GM12878 (cell line): ENCODE measurements at regions not wholly inside any gene's neighbourhood (a gene's known extent, or its start where the extent isn't known, plus 50 kb on each side); places are given as distances from the start of the nearest gene placed in this dataset.

Source experiments
- ATAC-seq: fragments of 200-7000 bp; cut with Tn5 transposase; 3 replicates; pipeline ENCODE4 v1.9.1; 2020; ENCODE audit warnings: mild to moderate bottlenecking, moderate library complexity
- BruUV-seq: library from RNA; stranded (reverse); fragments of 400-500 nt; replicated peaks from 2 replicates; lab custom pipeline; 2021; lab: Mats Ljungman, UMichigan
- CTCF ChIA-PET: fragments of 300-600 bp; sonication (Branson Sonifier 250); formaldehyde crosslinking; extraction: SDS; loops from one replicate; lab custom pipeline; 2021; ENCODE audit warnings: inconsistent platforms; lab: Yijun Ruan, JAX
- POLR2A ChIA-PET: fragments of 350-600 bp; formaldehyde crosslinking; extraction: SDS; loops from one replicate; lab custom pipeline; 2021; ENCODE audit warnings: inconsistent platforms; lab: Charles Lee
- RAD21 ChIA-PET: fragments of 300-600 bp; sonication (Branson Sonifier 250); formaldehyde crosslinking; loops from one replicate; lab custom pipeline; 2023; ENCODE audit warnings: antibody characterized with exemption; ENCODE audit not compliant: unreplicated experiment; lab: Charles Lee
- SMC1A ChIA-PET: fragments of 300-600 bp; sonication (Branson Sonifier 250); formaldehyde crosslinking; loops from one replicate; lab custom pipeline; 2023; ENCODE audit not compliant: unreplicated experiment, uncharacterized antibody; lab: Charles Lee
- DNase-seq: peaks from one replicate; pipeline ENCODE4 v3.0.0-alpha.2; 2011; ENCODE audit warnings: low read depth, low spot score
- FAIRE-seq: peaks from 3 replicates; lab custom pipeline; 2011; peaks lifted over from hg19 to GRCh38; lab: Jason Lieb, UNC
- H2AFZ ChIP-seq: 2 replicates; pipeline ENCODE4 v1.6.0; 2011; ENCODE audit warnings: low read depth, low read length, control low read depth; ENCODE audit not compliant: control insufficient read depth
- H3K27ac ChIP-seq: 2 replicates; pipeline ENCODE4 v1.5.1; 2011; ENCODE audit warnings: control low read depth; ENCODE audit not compliant: control insufficient read depth, insufficient read depth
- H3K27me3 ChIP-seq, 2 experiments: replicated peaks in 1 of 2; 2 replicates each; pipeline versions ENCODE4 v1.6.0 to v1.6.1; 2011; ENCODE audit warnings: low read length in 1 of 2; ENCODE audit not compliant: control insufficient read depth in 2 of 2, insufficient read depth in 2 of 2
- H3K36me3 ChIP-seq, 2 experiments: 2 replicates each; pipeline ENCODE4 v1.5.1; 2011; ENCODE audit warnings: low read length in 1 of 2; ENCODE audit not compliant: control insufficient read depth in 2 of 2, insufficient read depth in 2 of 2
- H3K4me1 ChIP-seq: 2 replicates; pipeline ENCODE4 v1.6.1; 2011; ENCODE audit warnings: mild to moderate bottlenecking, low read length, moderate library complexity, mixed read lengths; ENCODE audit not compliant: control insufficient read depth, insufficient read depth
- H3K4me2 ChIP-seq: 2 replicates; pipeline ENCODE4 v1.6.0; 2011; ENCODE audit warnings: control low read depth; ENCODE audit not compliant: control insufficient read depth, insufficient read depth
- H3K4me3 ChIP-seq: fragments of 200-600 bp; sonication (generic); 2 replicates; pipeline ENCODE4 v1.5.1; 2016
- H3K79me2 ChIP-seq: 2 replicates; pipeline ENCODE4 v1.6.0; 2011; ENCODE audit warnings: low read length; ENCODE audit not compliant: control insufficient read depth, insufficient read depth
- H3K9ac ChIP-seq: 2 replicates; pipeline ENCODE4 v1.8.0; 2011; ENCODE audit warnings: low read length, control low read depth, mixed read lengths; ENCODE audit not compliant: control insufficient read depth, insufficient read depth
- H3K9me3 ChIP-seq: replicated peaks from 3 replicates; pipeline ENCODE4 v1.5.1; 2011; ENCODE audit warnings: mild to moderate bottlenecking, low read length; ENCODE audit not compliant: control insufficient read depth, insufficient read depth
- H4K20me1 ChIP-seq: 2 replicates; pipeline ENCODE4 v1.6.0; 2011; ENCODE audit not compliant: control insufficient read depth, insufficient read depth
- CREM ChIP-seq: IDR thresholded peaks from 2 replicates; pipeline ENCODE4 v1.6.1; 2014; ENCODE audit warnings: antibody characterized with exemption, low read depth
- ESRRA ChIP-seq: IDR thresholded peaks from 2 replicates; pipeline ENCODE4 v1.6.1; 2012; ENCODE audit warnings: mild to moderate bottlenecking, low read length, improper control_type of control experiment
- KLF5 ChIP-seq: fragments of 450-650 bp; IDR thresholded peaks from 2 replicates; pipeline ENCODE4 v1.6.1; 2014; ENCODE audit warnings: mild to moderate bottlenecking; ENCODE audit not compliant: partially characterized antibody
- RUNX3 ChIP-seq: IDR thresholded peaks from 2 replicates; pipeline ENCODE4 v1.6.1; 2012; ENCODE audit warnings: low read length, inconsistent platforms
- SIN3A ChIP-seq: IDR thresholded peaks from 2 replicates; pipeline ENCODE4 v1.6.1; 2012; ENCODE audit warnings: low read depth, low read length, improper control_type of control experiment
- SP1 ChIP-seq: IDR thresholded peaks from one replicate; pipeline ENCODE4 v1.6.1; 2011; ENCODE audit warnings: low read depth, low read length
- SUZ12 ChIP-seq: fragments of 200-600 bp; sonication (generic); IDR thresholded peaks from one replicate; pipeline ENCODE4 v1.6.1; 2018; ENCODE audit warnings: antibody characterized with exemption, mild to moderate bottlenecking; ENCODE audit not compliant: unreplicated experiment
- USF1 ChIP-seq: IDR thresholded peaks from 2 replicates; pipeline ENCODE4 v1.6.1; 2011; ENCODE audit warnings: borderline replicate concordance, low read depth, mild to moderate bottlenecking, moderate library complexity, mixed read lengths, low read length; ENCODE audit not compliant: insufficient read depth; ENCODE audit errors: extremely low read length
- WGBS: methylation state at CpG from one replicate; pipeline ENCODE4 v1.1.6; 2016; ENCODE audit warnings: low lambda C conversion rate; ENCODE audit not compliant: insufficient replicate concordance, insufficient coverage; ENCODE audit errors: missing lambda C conversion rate; 5-methylcytosine and 5-hydroxymethylcytosine counted together
- in situ Hi-C: fragments of 300-500 bp; cut with MboI; formaldehyde crosslinking; loops from 9 replicates; pipeline ENCODE4 v1.14.3; 2018; ENCODE audit warnings: mixed read lengths
- intact Hi-C: fragments of 100-400 bp; cut with micrococcal nuclease; formaldehyde crosslinking; loops from one replicate; pipeline ENCODE4 v1.14.2; 2022; ENCODE audit not compliant: unreplicated experiment
- TF ChIP-seq, protein P1 (sequence below): fragments of 150-350 bp; IDR thresholded peaks from 2 replicates; pipeline ENCODE4 v1.6.1; 2016; ENCODE audit warnings: low read depth, low read length

DNA sequence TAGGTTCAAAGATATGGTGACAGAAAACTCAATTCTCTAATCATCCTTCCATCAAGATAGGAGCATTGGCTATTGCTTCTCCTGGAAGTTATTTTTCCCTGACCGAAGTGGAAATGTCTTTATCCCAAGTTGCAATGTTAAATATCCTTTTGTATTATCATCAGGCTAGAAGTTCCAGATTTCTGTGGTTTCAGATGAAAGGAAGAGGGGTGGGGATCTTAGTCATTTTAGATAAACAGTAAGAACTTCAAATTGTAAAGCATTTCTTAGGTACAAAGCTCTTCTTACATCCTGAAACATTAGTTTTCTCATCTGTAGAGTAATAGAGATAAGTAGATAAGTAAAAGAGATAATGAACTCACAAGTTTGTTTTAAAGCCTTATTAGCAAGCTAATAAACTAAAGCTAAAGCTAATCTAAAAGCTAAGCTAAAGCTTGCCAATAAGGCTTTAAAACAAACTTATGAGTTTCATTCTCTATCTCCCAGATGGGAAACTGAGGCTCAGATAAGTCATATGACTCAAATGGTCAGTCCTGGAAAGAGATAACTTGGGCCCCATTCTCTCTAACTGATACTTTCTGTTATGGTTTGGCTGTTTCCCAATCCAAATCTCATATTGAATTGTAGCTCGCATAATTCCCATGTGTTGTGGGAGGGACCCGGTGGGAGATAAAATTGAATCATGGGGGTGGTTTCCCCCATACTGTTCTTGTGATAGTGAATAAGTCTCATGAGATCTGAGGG is 99.2 kb upstream of the KCNK2 start:
- in situ Hi-C loops: no loop called here
- ChIA-PET RAD21 (no interaction called here), SMC1A (interaction anchor here (0.6 to 1.0 kb wide), 2 partner anchors 17 to 1999 kb away, joined by 3 to 4 read pairs; no protein-coding TSS in a partner anchor), POLR2A (interaction anchor here (0.8 kb wide), 1 partner anchor 18 kb away, joined by 3 read pairs; no protein-coding TSS in a partner anchor), CTCF (no interaction called here)
- Histone ChIP-seq H3K4me2 (no peak overlapping the region), H3K79me2 (no peaks in the 10 kb centered on the region), H3K27me3 (no peaks in the 10 kb centered on the region), H4K20me1 (no peaks in the 10 kb centered on the region), H3K9ac (no peak overlapping the region), H3K4me1 (no peaks in the 10 kb centered on the region), H3K9me3 (no peaks in the 10 kb centered on the region; the same call in 2 of the 3 replicates), H3K27ac (no peak overlapping the region), H2AFZ (no peak overlapping the region)
- ATAC-seq: no peak
- no peak for FAIRE-seq
- TF ChIP-seq, protein P1, sequence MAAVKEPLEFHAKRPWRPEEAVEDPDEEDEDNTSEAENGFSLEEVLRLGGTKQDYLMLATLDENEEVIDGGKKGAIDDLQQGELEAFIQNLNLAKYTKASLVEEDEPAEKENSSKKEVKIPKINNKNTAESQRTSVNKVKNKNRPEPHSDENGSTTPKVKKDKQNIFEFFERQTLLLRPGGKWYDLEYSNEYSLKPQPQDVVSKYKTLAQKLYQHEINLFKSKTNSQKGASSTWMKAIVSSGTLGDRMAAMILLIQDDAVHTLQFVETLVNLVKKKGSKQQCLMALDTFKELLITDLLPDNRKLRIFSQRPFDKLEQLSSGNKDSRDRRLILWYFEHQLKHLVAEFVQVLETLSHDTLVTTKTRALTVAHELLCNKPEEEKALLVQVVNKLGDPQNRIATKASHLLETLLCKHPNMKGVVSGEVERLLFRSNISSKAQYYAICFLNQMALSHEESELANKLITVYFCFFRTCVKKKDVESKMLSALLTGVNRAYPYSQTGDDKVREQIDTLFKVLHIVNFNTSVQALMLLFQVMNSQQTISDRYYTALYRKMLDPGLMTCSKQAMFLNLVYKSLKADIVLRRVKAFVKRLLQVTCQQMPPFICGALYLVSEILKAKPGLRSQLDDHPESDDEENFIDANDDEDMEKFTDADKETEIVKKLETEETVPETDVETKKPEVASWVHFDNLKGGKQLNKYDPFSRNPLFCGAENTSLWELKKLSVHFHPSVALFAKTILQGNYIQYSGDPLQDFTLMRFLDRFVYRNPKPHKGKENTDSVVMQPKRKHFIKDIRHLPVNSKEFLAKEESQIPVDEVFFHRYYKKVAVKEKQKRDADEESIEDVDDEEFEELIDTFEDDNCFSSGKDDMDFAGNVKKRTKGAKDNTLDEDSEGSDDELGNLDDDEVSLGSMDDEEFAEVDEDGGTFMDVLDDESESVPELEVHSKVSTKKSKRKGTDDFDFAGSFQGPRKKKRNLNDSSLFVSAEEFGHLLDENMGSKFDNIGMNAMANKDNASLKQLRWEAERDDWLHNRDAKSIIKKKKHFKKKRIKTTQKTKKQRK: no peak
- no peak for TF ChIP-seq CREM
- TF ChIP-seq, all 136 proteins: peak for 0
- no peaks in the 10 kb centered on the region for H3K36me3 ChIP-seq
- intact Hi-C loops: no loop called here
- DNase-seq: no peak
- BruUV-seq: no TSS peak
- no peak overlapping the region for H3K4me3 ChIP-seq
- WGBS: 43% methylated on average over 3 of the region's 3 CpGs

DNA sequence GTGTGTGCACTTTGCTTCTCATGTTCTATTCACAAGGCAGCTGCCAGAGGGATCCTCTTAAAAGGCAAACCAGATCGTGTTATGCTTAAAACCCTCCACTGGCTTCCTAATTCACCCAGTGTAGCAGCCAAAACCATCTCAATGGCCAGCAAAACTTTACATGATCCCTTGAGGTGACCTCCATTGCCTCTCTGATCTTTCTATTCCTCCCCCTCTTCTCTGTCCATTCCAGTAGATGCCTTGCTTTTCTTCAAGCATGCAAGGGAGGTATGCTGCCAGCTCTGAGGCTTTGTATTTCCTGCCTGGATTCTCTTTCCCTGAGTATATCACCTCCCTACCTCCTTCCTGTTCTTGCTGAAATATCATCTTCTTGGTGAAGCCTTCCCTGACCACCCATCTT is 93.2 kb upstream of the KCNK2 start:
- H4K20me1 ChIP-seq: no peaks in the 10 kb centered on the region
- CTCF ChIA-PET: no interaction called here
- H3K36me3 ChIP-seq: no peaks in the 10 kb centered on the region
- H3K9me3 ChIP-seq: no peaks in the 10 kb centered on the region; the same call in 2 of the 3 replicates
- intact Hi-C loops (no loop called here), in situ Hi-C loops (no loop called here)
- H2AFZ ChIP-seq: no peak overlapping the region
- SMC1A ChIA-PET: no interaction called here
- no peaks in the 10 kb centered on the region for H3K4me1 ChIP-seq
- no peaks in the 10 kb centered on the region for H3K79me2 ChIP-seq
- BruUV-seq: no TSS peak
- DNase-seq (no peak), FAIRE-seq (no peak), ATAC-seq (no peak)
- H3K4me3 ChIP-seq: no peak overlapping the region
- RAD21 ChIA-PET: no interaction called here
- no peak overlapping the region for H3K4me2 ChIP-seq
- no peaks in the 10 kb centered on the region for H3K27me3 ChIP-seq
- POLR2A ChIA-PET: no interaction called here
- H3K9ac ChIP-seq: no peak overlapping the region
- H3K27ac ChIP-seq: no peak overlapping the region
- whole genome bisulfite sequencing: 0% methylated on average over 1 of the region's 1 CpG
- TF ChIP-seq ESRRA: no peak
- TF ChIP-seq SUZ12: no peak
- no peak for TF ChIP-seq KLF5
- no peak for TF ChIP-seq SIN3A
- no peak for TF ChIP-seq RUNX3
- TF ChIP-seq USF1: no peak
- no peak for TF ChIP-seq SP1
